ENCODE measurements at regions not wholly inside any gene's neighbourhood (a gene's known extent, or its start where the extent isn't known, plus 50 kb on each side); places are given as distances from the start of the nearest gene placed in this dataset.

DNA sequence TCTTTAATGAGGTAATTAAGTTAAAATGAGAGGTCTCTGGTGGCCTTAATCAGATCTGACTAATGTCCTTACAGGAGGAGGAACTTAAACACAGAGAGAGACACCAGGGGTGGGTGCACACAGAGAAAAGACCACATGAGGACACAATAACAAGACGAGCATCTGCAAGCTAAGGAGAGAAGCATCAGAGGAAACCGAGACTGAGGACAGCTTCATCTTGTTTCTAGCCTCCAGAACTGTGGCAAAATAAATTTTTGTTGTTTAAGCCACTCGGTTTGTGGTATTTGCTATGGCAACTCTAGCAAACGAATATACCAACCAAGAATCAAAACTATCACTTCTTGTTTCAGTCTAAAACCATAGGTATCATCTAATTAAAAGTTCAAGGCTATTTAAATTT, 400.1 kb downstream of the PID1 start:
- Mint-ChIP-seq H3K27ac (no peak overlapping the region), H3K27me3 (no peaks in the 10 kb centered on the region), H3K4me3 (ENCODE audit: low read depth) (no peak overlapping the region), H3K36me3 (ENCODE audit: insufficient read depth) (no peaks in the 10 kb centered on the region), H3K9me3 (ENCODE audit: low read depth) (peaks cover 4% of the 10 kb centered on the region), H3K4me1 (ENCODE audit: low read depth) (peaks cover 2% of the 10 kb centered on the region)
- no peak for DNase-seq (ENCODE audit: low spot score, unreplicated experiment)
- TF ChIP-seq, protein P1, sequence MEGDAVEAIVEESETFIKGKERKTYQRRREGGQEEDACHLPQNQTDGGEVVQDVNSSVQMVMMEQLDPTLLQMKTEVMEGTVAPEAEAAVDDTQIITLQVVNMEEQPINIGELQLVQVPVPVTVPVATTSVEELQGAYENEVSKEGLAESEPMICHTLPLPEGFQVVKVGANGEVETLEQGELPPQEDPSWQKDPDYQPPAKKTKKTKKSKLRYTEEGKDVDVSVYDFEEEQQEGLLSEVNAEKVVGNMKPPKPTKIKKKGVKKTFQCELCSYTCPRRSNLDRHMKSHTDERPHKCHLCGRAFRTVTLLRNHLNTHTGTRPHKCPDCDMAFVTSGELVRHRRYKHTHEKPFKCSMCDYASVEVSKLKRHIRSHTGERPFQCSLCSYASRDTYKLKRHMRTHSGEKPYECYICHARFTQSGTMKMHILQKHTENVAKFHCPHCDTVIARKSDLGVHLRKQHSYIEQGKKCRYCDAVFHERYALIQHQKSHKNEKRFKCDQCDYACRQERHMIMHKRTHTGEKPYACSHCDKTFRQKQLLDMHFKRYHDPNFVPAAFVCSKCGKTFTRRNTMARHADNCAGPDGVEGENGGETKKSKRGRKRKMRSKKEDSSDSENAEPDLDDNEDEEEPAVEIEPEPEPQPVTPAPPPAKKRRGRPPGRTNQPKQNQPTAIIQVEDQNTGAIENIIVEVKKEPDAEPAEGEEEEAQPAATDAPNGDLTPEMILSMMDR (IDR thresholded peaks at IDR 0.05; ENCODE audit: unreplicated experiment) = no peak

DNA sequence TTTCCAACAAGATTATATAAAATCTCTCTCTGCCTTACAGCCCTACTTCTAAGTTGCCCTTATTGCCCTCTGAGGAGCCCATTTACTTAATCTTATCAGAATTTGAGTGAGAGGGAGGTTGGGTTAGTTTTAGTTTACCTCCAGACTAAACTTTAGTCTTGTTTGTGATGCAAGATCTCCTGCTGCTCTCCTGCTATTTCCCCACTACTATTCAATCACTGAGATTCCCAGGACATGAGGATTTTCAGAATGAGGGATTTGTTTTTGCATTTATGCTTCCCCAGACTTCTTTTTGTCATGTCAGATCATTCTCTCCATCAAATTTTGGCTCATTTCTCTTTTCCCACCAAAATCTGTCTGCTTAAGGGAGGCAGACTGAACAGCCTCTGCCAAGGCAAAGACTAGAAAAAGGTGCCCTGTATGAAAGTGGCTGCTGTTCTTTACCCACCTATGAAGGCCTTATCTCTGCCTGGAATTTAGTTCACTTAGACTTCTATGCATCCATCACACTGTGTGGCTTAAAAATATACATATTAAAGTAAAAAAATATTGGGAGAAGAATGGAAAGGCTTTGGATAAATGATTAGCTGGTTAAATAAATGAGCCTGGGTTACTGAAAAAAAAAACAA, 401.3 kb downstream of the PID1 start:
- H3K4me3 Mint-ChIP-seq (ENCODE audit: low read depth) = no peak overlapping the region
- H3K4me1 Mint-ChIP-seq (ENCODE audit: low read depth) = peaks cover 2% of the 10 kb centered on the region
- DNase-seq (ENCODE audit: low spot score, unreplicated experiment) = no peak
- no peaks in the 10 kb centered on the region for H3K36me3 Mint-ChIP-seq (ENCODE audit: insufficient read depth)
- no peaks in the 10 kb centered on the region for H3K27me3 Mint-ChIP-seq
- H3K27ac Mint-ChIP-seq = no peak overlapping the region
- TF ChIP-seq, protein P1 (IDR thresholded peaks at IDR 0.05; ENCODE audit: unreplicated experiment) = no peak
- H3K9me3 Mint-ChIP-seq (ENCODE audit: low read depth) = peaks cover 4% of the 10 kb centered on the region

DNA sequence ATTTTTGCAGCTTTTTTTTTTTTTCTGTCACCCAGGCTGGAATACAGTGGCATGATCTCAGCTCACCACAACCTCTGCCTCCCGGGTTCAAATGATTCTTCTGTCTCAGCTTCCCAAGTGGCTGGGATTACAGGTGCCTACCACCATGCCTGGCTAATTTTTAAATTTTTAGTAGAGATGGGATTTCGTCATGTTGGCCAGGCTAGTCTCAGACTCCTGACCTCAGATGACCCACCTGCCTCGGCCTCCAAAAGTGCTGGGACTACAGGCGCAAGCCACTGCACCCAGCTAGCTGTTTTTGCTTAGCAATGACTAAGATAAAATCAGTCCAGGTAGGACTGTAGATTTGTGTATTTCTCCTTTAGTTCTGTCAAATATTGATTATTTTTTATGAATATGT, 403.7 kb downstream of the PID1 start:
- no peak overlapping the region for H3K4me3 Mint-ChIP-seq (ENCODE audit: low read depth)
- peaks cover 5% of the 10 kb centered on the region for H3K4me1 Mint-ChIP-seq (ENCODE audit: low read depth)
- TF ChIP-seq, protein P1 (IDR thresholded peaks at IDR 0.05; ENCODE audit: unreplicated experiment) = no peak

DNA sequence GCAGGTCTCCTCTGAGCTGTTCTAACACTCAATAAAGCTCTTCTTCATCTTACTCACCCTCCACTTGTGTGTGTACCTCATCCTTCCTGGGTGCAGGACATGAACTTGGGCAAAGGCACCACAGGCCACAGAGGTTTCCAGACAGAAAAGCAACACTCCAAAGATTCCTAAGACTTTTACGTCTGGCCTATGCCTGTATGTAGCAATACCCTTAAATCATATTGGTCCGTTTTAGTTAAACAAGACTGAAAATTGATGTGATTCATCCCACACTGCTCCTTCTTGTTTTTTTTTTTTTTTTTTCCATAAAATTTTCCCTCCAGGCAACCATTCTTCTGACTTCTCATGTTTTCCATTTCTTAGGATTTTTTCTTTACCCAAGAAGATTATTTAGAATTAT, 404.3 kb downstream of the PID1 start:
- Mint-ChIP-seq H3K4me1 (ENCODE audit: low read depth) (peaks cover 5% of the 10 kb centered on the region), H3K36me3 (ENCODE audit: insufficient read depth) (no peaks in the 10 kb centered on the region), H3K27me3 (no peaks in the 10 kb centered on the region), H3K9me3 (ENCODE audit: low read depth) (peaks cover 4% of the 10 kb centered on the region), H3K4me3 (ENCODE audit: low read depth) (no peak overlapping the region), H3K27ac (no peak overlapping the region)
- DNase-seq (ENCODE audit: low spot score, unreplicated experiment) = no peak
- TF ChIP-seq, protein P1 (IDR thresholded peaks at IDR 0.05; ENCODE audit: unreplicated experiment) = no peak

More for the DNA sequence above, 403.7 kb downstream of the PID1 start:
- no peaks in the 10 kb centered on the region for H3K27me3 Mint-ChIP-seq
- no peak overlapping the region for H3K27ac Mint-ChIP-seq
- H3K9me3 Mint-ChIP-seq (ENCODE audit: low read depth) = peaks cover 4% of the 10 kb centered on the region
- no peaks in the 10 kb centered on the region for H3K36me3 Mint-ChIP-seq (ENCODE audit: insufficient read depth)
- no peak for DNase-seq (ENCODE audit: low spot score, unreplicated experiment)

DNA sequence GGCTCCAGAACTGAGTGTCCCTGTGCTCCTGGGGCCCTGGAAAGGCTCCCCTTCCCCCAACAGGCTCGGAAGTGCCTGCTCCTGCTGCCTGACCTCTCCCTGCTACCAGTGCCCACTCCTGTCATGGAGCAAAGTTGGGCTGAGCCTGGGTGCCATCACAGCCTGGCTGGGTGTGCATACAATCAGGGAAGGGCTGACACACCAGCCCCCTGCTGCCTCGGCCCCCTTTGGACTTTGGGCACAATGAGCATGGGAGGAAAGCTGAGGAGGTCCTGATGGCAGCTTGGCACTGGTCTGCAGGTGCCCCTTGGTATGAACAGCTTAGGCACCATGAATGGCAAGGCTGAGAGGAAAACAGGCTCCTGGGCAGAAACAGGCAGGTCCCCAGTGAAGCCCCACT, 405.0 kb downstream of the PID1 start:
- Mint-ChIP-seq H3K27ac (no peak overlapping the region), H3K4me3 (ENCODE audit: low read depth) (no peak overlapping the region), H3K9me3 (ENCODE audit: low read depth) (peaks cover 4% of the 10 kb centered on the region), H3K4me1 (ENCODE audit: low read depth) (peaks cover 5% of the 10 kb centered on the region), H3K27me3 (no peaks in the 10 kb centered on the region), H3K36me3 (ENCODE audit: insufficient read depth) (no peaks in the 10 kb centered on the region)
- DNase-seq (ENCODE audit: low spot score, unreplicated experiment) = no peak
- TF ChIP-seq, protein P1 (IDR thresholded peaks at IDR 0.05; ENCODE audit: unreplicated experiment) = no peak

Measured in progenitor cell of endocrine pancreas (in vitro differentiated cells).